K562 (cell line): ENCODE measurements at regions not wholly inside any gene's neighbourhood (a gene's known extent, or its start where the extent isn't known, plus 50 kb on each side); places are given as distances from the start of the nearest gene placed in this dataset.

Experiments
- BCL6 ChIP-seq: fragments of 250-450 bp; sonication (Bioruptor Pico); IDR thresholded peaks from 2 replicates; pipeline ENCODE4 v1.4.0; 2020
- ESRRA ChIP-seq: fragments of 450-650 bp; IDR thresholded peaks from 2 replicates; pipeline ENCODE4 v1.6.1; 2014; ENCODE audit warnings: low read depth, mild to moderate bottlenecking, moderate library complexity, borderline replicate concordance
- ETS1 ChIP-seq: conservative IDR thresholded peaks from 2 replicates; pipeline ENCODE4 v1.6.1; 2011; ENCODE audit warnings: low read depth, mild to moderate bottlenecking, low read length; ENCODE audit not compliant: control insufficient read depth
- HDAC2 ChIP-seq: fragments of 450-650 bp; IDR thresholded peaks from 2 replicates; pipeline ENCODE4 v1.6.1; 2016; ENCODE audit warnings: mild to moderate bottlenecking
- KAT2B ChIP-seq: IDR thresholded peaks from one replicate; pipeline ENCODE4 v1.6.1; 2012; ENCODE audit warnings: low read depth, mild to moderate bottlenecking, control low read depth, inconsistent platforms, low read length, moderate library complexity
- KLF6 ChIP-seq: fragments of 250-450 bp; sonication (Bioruptor Pico); IDR thresholded peaks from 2 replicates; pipeline ENCODE4 v1.4.0; 2020; ENCODE audit warnings: mild to moderate bottlenecking, moderate library complexity, borderline replicate concordance
- MEIS2 ChIP-seq: fragments of 450-650 bp; IDR thresholded peaks from 2 replicates; pipeline ENCODE4 v1.6.1; 2014; ENCODE audit warnings: mild to moderate bottlenecking; ENCODE audit not compliant: partially characterized antibody
- MXI1 ChIP-seq: IDR thresholded peaks from 2 replicates; pipeline ENCODE4 v1.6.1; 2011; ENCODE audit warnings: low read depth, mild to moderate bottlenecking, improper control_type of control experiment, low read length
- NR2C1 ChIP-seq, 2 experiments: fragments of 450-650 bp; IDR thresholded peaks; 2 replicates each; pipeline ENCODE4 v1.6.1; 2017; ENCODE audit warnings: mild to moderate bottlenecking in 2 of 2, antibody characterized with exemption in 1 of 2, inconsistent platforms in 1 of 2, missing compliant biosample characterization in 1 of 2, missing genetic modification characterization in 1 of 2
- NR3C1 ChIP-seq: sonication (generic); formaldehyde crosslinking; IDR thresholded peaks from 2 replicates; pipeline ENCODE4 v1.8.1; 2022; ENCODE audit warnings: missing genetic modification reagents
- POLR2A ChIP-seq: fragments of 450-650 bp; conservative IDR thresholded peaks from 2 replicates; pipeline ENCODE4 v1.6.1; 2016
- POLR2B ChIP-seq: fragments of 450-650 bp; IDR thresholded peaks from 2 replicates; pipeline ENCODE4 v1.6.1; 2018; ENCODE audit warnings: low read depth; ENCODE audit not compliant: partially characterized antibody
- PRPF4 ChIP-seq: fragments of 200-400 bp; formaldehyde crosslinking; IDR thresholded peaks from one replicate; pipeline ENCODE4 v1.6.1; 2017; ENCODE audit warnings: low read length, low read depth, mild to moderate bottlenecking; ENCODE audit not compliant: insufficient read depth, poor library complexity, severe bottlenecking
- RBM25 ChIP-seq: fragments of 200-400 bp; formaldehyde crosslinking; IDR thresholded peaks from 2 replicates; pipeline ENCODE4 v1.6.1; 2018; ENCODE audit warnings: low read length, low read depth, moderate library complexity; ENCODE audit not compliant: severe bottlenecking
- SREBF1 ChIP-seq: fragments of 150-350 bp; IDR thresholded peaks from 2 replicates; pipeline ENCODE4 v1.6.1; 2014; ENCODE audit warnings: antibody characterized with exemption, low read depth, low read length, borderline replicate concordance
- ZKSCAN8 ChIP-seq: fragments of 200-800 bp; sonication (Bioruptor generic); IDR thresholded peaks from 2 replicates; pipeline ENCODE4 v1.6.1; 2016; ENCODE audit warnings: missing genetic modification characterization, missing compliant biosample characterization
- ZNF133 ChIP-seq: fragments of 250-450 bp; sonication (Bioruptor Pico); IDR thresholded peaks from 2 replicates; pipeline ENCODE4 v1.4.0; 2020; ENCODE audit warnings: mild to moderate bottlenecking
- ZNF263 ChIP-seq: sonication (generic); formaldehyde crosslinking; IDR thresholded peaks from 2 replicates; pipeline ENCODE4 v1.8.0; 2022; ENCODE audit warnings: mild to moderate bottlenecking, missing genetic modification reagents, borderline replicate concordance
- ZNF445 ChIP-seq: fragments of 250-450 bp; sonication (Bioruptor Pico); IDR thresholded peaks from 2 replicates; pipeline ENCODE4 v1.4.0; 2020; ENCODE audit warnings: low read depth, mild to moderate bottlenecking, moderate library complexity
- ZNF592 ChIP-seq: fragments of 450-650 bp; IDR thresholded peaks from 2 replicates; pipeline ENCODE4 v1.6.1; 2017; ENCODE audit warnings: antibody characterized with exemption, mild to moderate bottlenecking
- ZNF830 ChIP-seq: fragments of 250-450 bp; sonication (Bioruptor Pico); IDR thresholded peaks from 2 replicates; pipeline ENCODE4 v1.5.0; 2021; ENCODE audit warnings: mild to moderate bottlenecking

GRCh38 chr7:138352570-138353461 is 107.2 kb upstream of the TRIM24 start (continued):
- peak; percentile 88; the same call in 1 of the 2 replicates for TF ChIP-seq ZNF592
- peak; percentile 98 for TF ChIP-seq ESRRA
- 0 out of 2 replicates have a peak, but pooled peaks have one; percentile 9 for TF ChIP-seq ZNF445 (CRISPR knock-in tag)
- TF ChIP-seq KLF6 (CRISPR knock-in tag), result no peak; the same call in 1 of the 2 replicates
- no peak for TF ChIP-seq POLR2B
- TF ChIP-seq POLR2A, result no peak
- TF ChIP-seq MEIS2, result peak; percentile 78
- TF ChIP-seq HDAC2, result peak; percentile 94
- peak; percentile 95 for TF ChIP-seq ETS1
- TF ChIP-seq NR3C1 (CRISPR knock-in tag), result no peak
- peak; percentile 79 for TF ChIP-seq MXI1
- peak; percentile 51; the same call in 1 of the 2 replicates for TF ChIP-seq NR2C1 (IDR thresholded peaks at IDR 0.05)
- peak; percentile 81 for TF ChIP-seq NR2C1 (tag; IDR thresholded peaks at IDR 0.05)
- no peak for TF ChIP-seq PRPF4
- 0 out of 2 replicates have a peak, but pooled peaks have one; percentile 43 for TF ChIP-seq SREBF1
- TF ChIP-seq RBM25, result no peak
- no peak for TF ChIP-seq ZNF133 (CRISPR knock-in tag)
- peak; percentile 83 for TF ChIP-seq ZKSCAN8 (CRISPR knock-in tag)
- TF ChIP-seq ZNF263 (CRISPR knock-in tag), result no peak
- TF ChIP-seq ZNF830 (CRISPR knock-in tag), result no peak
- TF ChIP-seq KAT2B, result no peak
- no peak; the same call in 1 of the 2 replicates for TF ChIP-seq BCL6
